MCF 10A (cell line): ENCODE measurements at regions not wholly inside any gene's neighbourhood (a gene's known extent, or its start where the extent isn't known, plus 50 kb on each side); places are given as distances from the start of the nearest gene placed in this dataset.

Source experiments
- BruUV-seq: library from RNA; stranded (reverse); fragments of 400-500 nt; replicated peaks from 2 replicates; lab custom pipeline; 2021; lab: Mats Ljungman, UMichigan
- CTCF ChIA-PET: fragments of 300-600 bp; sonication (Branson Sonifier 250); formaldehyde crosslinking; extraction: SDS; loops from one replicate; lab custom pipeline; 2021; ENCODE audit warnings: antibody characterized with exemption, inconsistent platforms; lab: Yijun Ruan, JAX
- POLR2A ChIA-PET: fragments of 300-600, 350-650 bp; sonication (Branson Sonifier 250); formaldehyde crosslinking; extraction: SDS; loops from one replicate; lab custom pipeline; 2020; ENCODE audit warnings: antibody characterized with exemption, inconsistent platforms; lab: Yijun Ruan, JAX
- DNase-seq: peaks from one replicate; pipeline ENCODE4 v3.0.0-alpha.2; 2018; ENCODE audit not compliant: unreplicated experiment
- H3K27ac Mint-ChIP-seq: one replicate; pipeline ENCODE4 v1.8.0; 2022; ENCODE audit warnings: mild to moderate bottlenecking, low read depth, mixed read lengths; ENCODE audit not compliant: unreplicated experiment
- H3K27me3 Mint-ChIP-seq: one replicate; pipeline ENCODE4 v1.8.0; 2022; ENCODE audit warnings: mixed read lengths; ENCODE audit not compliant: insufficient read depth, unreplicated experiment
- H3K36me3 Mint-ChIP-seq: one replicate; pipeline ENCODE4 v1.8.0; 2022; ENCODE audit warnings: mild to moderate bottlenecking, moderate library complexity, mixed read lengths; ENCODE audit not compliant: insufficient read depth, unreplicated experiment
- H3K4me1 Mint-ChIP-seq: one replicate; pipeline ENCODE4 v1.8.0; 2022; ENCODE audit warnings: mixed read lengths; ENCODE audit not compliant: insufficient read depth, unreplicated experiment
- H3K4me3 Mint-ChIP-seq: one replicate; pipeline ENCODE4 v1.8.0; 2022; ENCODE audit warnings: mild to moderate bottlenecking, moderate library complexity, mixed read lengths; ENCODE audit not compliant: unreplicated experiment
- H3K9me3 Mint-ChIP-seq: one replicate; pipeline ENCODE4 v1.8.0; 2022; ENCODE audit warnings: mixed read lengths; ENCODE audit not compliant: unreplicated experiment
- intact Hi-C: fragments of 100-400 bp; cut with micrococcal nuclease; formaldehyde crosslinking; loops from 2 replicates; pipeline ENCODE4 v1.14.1; 2022
- TF ChIP-seq, protein P1 (sequence below): fragments of 200-600 bp; IDR thresholded peaks from one replicate; pipeline ENCODE4 v1.8.0; 2022; ENCODE audit warnings: antibody characterized with exemption, mild to moderate bottlenecking; ENCODE audit not compliant: unreplicated experiment

GRCh38 chr5:86917117-86917579 lies 299.4 kb downstream of the COX7C start:
- ChIA-PET POLR2A (no interaction called here), CTCF (interaction anchor here (0.7 to 1.3 kb wide), 2 partner anchors 37 to 94 kb away, joined by 3 to 4 read pairs; no protein-coding TSS in a partner anchor)
- intact Hi-C loops, result no loop called here
- Mint-ChIP-seq H3K9me3 (no peaks in the 10 kb centered on the region), H3K27ac (no peak overlapping the region), H3K4me1 (no peaks in the 10 kb centered on the region), H3K27me3 (no peaks in the 10 kb centered on the region), H3K36me3 (no peaks in the 10 kb centered on the region), H3K4me3 (no peak overlapping the region)
- BruUV-seq, result no TSS peak
- TF ChIP-seq, protein P1, sequence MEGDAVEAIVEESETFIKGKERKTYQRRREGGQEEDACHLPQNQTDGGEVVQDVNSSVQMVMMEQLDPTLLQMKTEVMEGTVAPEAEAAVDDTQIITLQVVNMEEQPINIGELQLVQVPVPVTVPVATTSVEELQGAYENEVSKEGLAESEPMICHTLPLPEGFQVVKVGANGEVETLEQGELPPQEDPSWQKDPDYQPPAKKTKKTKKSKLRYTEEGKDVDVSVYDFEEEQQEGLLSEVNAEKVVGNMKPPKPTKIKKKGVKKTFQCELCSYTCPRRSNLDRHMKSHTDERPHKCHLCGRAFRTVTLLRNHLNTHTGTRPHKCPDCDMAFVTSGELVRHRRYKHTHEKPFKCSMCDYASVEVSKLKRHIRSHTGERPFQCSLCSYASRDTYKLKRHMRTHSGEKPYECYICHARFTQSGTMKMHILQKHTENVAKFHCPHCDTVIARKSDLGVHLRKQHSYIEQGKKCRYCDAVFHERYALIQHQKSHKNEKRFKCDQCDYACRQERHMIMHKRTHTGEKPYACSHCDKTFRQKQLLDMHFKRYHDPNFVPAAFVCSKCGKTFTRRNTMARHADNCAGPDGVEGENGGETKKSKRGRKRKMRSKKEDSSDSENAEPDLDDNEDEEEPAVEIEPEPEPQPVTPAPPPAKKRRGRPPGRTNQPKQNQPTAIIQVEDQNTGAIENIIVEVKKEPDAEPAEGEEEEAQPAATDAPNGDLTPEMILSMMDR, result no peak
- peak; percentile 47 for DNase-seq

- no peaks in the 10 kb centered on the region for H3K9me3 Mint-ChIP-seq
These were observed 300.5 kb downstream of the COX7C start for GRCh38 chr5:86918246-86918645.

GRCh38 chr5:86926033-86926432 lies 308.3 kb downstream of the COX7C start:
- intact Hi-C loops, result no loop called here
- H3K9me3 Mint-ChIP-seq, result no peaks in the 10 kb centered on the region
- no peak overlapping the region for H3K4me3 Mint-ChIP-seq
- BruUV-seq, result no TSS peak
- H3K4me1 Mint-ChIP-seq, result no peaks in the 10 kb centered on the region
- POLR2A ChIA-PET, result no interaction called here
- CTCF ChIA-PET, result no interaction called here
- TF ChIP-seq, protein P1, result no peak
- H3K36me3 Mint-ChIP-seq, result no peaks in the 10 kb centered on the region
- no peak for DNase-seq
- no peak overlapping the region for H3K27ac Mint-ChIP-seq
- peaks cover 89% of the 10 kb centered on the region for H3K27me3 Mint-ChIP-seq

More at GRCh38 chr5:86918246-86918645, 300.5 kb downstream of the COX7C start:
- TF ChIP-seq, protein P1, result no peak
- Mint-ChIP-seq H3K36me3 (no peaks in the 10 kb centered on the region), H3K4me3 (no peak overlapping the region), H3K27ac (no peak overlapping the region), H3K4me1 (no peaks in the 10 kb centered on the region), H3K27me3 (peaks cover 11% of the 10 kb centered on the region)
- ChIA-PET POLR2A (no interaction called here), CTCF (no interaction called here)
- intact Hi-C loops, result no loop called here
- no TSS peak for BruUV-seq
- no peak for DNase-seq

DNA sequence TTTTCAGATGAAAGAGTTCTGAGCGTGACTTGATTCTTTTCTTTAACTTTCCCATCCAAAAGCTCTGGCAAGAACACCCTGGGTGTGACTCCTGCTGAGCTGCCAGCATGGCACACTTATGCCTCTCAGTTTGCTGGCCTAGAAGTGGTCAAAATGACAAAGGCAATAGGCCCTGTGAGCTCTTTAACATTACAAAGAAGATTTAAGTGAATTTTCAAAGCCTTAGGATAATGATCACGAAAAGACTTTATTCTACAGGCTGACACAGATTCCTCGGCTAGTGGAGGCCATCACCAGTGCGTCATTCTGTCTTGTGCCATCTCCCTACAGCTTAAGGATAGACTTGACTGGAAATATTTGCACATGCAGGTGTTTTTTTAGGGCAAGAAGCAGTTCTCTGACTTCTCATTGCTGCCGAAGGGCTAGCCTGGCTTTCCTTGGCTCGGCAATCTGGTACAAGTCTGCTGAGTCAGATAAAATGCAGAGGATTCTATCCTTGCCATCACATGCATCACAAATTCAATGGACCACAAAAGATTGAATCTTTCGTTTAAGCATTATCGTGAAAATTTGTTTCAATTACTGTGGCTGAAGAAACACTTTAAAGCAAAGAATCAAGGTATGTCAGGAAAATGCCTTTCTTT lies 311.5 kb downstream of the COX7C start:
- TF ChIP-seq, protein P1, result no peak
- intact Hi-C loops, result no loop called here
- no peak overlapping the region for H3K27ac Mint-ChIP-seq
- H3K4me1 Mint-ChIP-seq, result no peaks in the 10 kb centered on the region
- H3K9me3 Mint-ChIP-seq, result no peaks in the 10 kb centered on the region
- ChIA-PET CTCF (no interaction called here), POLR2A (no interaction called here)
- DNase-seq, result no peak
- no peak overlapping the region for H3K4me3 Mint-ChIP-seq
- no peaks in the 10 kb centered on the region for H3K36me3 Mint-ChIP-seq
- BruUV-seq, result no TSS peak
- H3K27me3 Mint-ChIP-seq, result peaks cover 83% of the 10 kb centered on the region
